Tibial nerve (tissue), 4 donors: ENCODE measurements at regions not wholly inside any gene's neighbourhood (a gene's known extent, or its start where the extent isn't known, plus 50 kb on each side); places are given as distances from the start of the nearest gene placed in this dataset.

ENCODE experiments used
- EP300 ChIP-seq, 2 donors: sonication (generic); formaldehyde crosslinking; IDR thresholded peaks; one replicate each; pipeline ENCODE4 v1.6.1; 2017; ENCODE audit warnings: antibody characterized with exemption in 2 of 2, mild to moderate bottlenecking in 1 of 2
- POLR2A ChIP-seq, 2 donors: fragments of 450-650 bp; IDR thresholded peaks; one replicate each; pipeline ENCODE4 v1.6.1; 2017; ENCODE audit warnings: antibody characterized with exemption in 2 of 2, mild to moderate bottlenecking in 2 of 2, moderate library complexity in 2 of 2
- TF ChIP-seq, protein P1 (sequence below), 5 experiments: fragments of 200-600 bp in 3 of 5; fragments of 450-650 bp in 2 of 5; sonication (generic) in 3 of 5; IDR thresholded peaks; one replicate each; pipeline ENCODE4 v1.5.1; 2016 to 2019; ENCODE audit warnings: antibody characterized with exemption in 5 of 5, mild to moderate bottlenecking in 3 of 5, moderate library complexity in 2 of 5

DNA sequence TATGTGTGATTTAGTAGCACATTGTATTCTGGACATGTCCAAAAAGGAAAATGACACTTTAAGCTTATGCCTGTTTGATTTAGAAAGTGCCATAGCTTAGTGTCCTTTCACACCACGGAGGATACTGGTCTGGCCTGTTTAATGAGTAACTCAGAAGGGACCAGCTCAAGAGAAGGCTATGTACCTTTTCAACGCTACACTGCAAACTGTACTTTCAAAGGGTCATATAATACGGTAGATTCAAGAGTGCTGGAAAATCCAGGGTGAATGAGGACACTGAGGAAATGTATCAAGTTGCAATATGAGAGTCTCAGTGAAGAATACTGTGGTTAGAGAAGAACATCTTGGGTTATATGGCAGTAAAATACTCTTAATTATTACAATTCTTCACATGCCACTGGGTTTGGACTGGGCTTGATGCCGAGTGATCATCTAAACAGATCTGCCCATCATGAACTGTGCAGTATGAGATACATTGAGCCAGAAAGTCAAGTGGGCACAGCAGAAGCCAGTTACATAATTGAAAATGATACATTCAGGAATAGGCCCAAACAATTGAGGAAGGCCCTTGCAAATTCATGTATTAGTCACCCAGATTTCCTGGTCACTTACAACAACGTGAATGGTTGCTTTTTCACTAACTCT, 1211.5 kb upstream of the CDH9 start:
- TF ChIP-seq POLR2A (IDR thresholded peaks at IDR 0.05) = no peak
- TF ChIP-seq, protein P1, sequence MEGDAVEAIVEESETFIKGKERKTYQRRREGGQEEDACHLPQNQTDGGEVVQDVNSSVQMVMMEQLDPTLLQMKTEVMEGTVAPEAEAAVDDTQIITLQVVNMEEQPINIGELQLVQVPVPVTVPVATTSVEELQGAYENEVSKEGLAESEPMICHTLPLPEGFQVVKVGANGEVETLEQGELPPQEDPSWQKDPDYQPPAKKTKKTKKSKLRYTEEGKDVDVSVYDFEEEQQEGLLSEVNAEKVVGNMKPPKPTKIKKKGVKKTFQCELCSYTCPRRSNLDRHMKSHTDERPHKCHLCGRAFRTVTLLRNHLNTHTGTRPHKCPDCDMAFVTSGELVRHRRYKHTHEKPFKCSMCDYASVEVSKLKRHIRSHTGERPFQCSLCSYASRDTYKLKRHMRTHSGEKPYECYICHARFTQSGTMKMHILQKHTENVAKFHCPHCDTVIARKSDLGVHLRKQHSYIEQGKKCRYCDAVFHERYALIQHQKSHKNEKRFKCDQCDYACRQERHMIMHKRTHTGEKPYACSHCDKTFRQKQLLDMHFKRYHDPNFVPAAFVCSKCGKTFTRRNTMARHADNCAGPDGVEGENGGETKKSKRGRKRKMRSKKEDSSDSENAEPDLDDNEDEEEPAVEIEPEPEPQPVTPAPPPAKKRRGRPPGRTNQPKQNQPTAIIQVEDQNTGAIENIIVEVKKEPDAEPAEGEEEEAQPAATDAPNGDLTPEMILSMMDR (IDR thresholded peaks at IDR 0.05) = no peak
- no peak for TF ChIP-seq EP300 (IDR thresholded peaks at IDR 0.05)
